ENCODE measurements at regions not wholly inside any gene's neighbourhood (a gene's known extent, or its start where the extent isn't known, plus 50 kb on each side); places are given as distances from the start of the nearest gene placed in this dataset.

DNA sequence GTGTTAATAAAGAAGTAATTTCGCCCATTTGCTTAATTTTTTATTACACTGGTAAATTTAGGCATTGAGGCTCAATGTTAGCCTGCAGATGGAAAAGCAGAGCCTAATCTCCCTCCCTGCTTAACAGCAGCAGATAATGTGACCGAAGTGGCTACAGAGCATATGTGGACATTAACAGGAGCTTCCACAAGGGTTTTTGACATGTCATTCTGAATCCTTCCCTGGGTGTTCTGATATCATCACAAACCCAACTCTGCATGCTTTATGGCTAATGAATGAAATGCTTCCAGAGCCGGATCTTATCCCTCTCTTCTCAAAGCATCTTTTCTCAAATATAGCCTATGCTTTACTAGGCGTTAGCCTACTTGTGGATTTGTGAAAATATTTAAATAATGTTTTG, 208.6 kb downstream of the CAAP1 start:
- no peak overlapping the region for H3K27ac ChIP-seq (replicated peaks; ENCODE audit: low read length)
- H2BK5ac ChIP-seq (ENCODE audit: low read length): no peak overlapping the region
- no CpG with 5 or more reads among the region's 4 CpGs for WGBS, 2 donors (ENCODE audit: extremely low coverage in 2 of 2, insufficient read length in 2 of 2, insufficient replicate concordance in 1 of 2)
- H4K8ac ChIP-seq (ENCODE audit: low read depth, low read length): no peak overlapping the region
- no peak overlapping the region for H3K4me2 ChIP-seq (ENCODE audit: insufficient read depth, low read length, poor library complexity, severe bottlenecking)
- no peak overlapping the region for H3K9ac ChIP-seq (ENCODE audit: low read depth, low read length, poor library complexity)
- no peak overlapping the region for H2BK120ac ChIP-seq (ENCODE audit: low read depth, low read length)
- no peak overlapping the region for H2AFZ ChIP-seq (ENCODE audit: low read length)
- H3K14ac ChIP-seq (ENCODE audit: low read length): no peak overlapping the region
- H3K27me3 ChIP-seq (ENCODE audit: control insufficient read depth in 3 of 3, insufficient read depth in 3 of 3, low read depth in 1 of 3, low read length in 3 of 3): no peaks in the 10 kb centered on the region
- H4K91ac ChIP-seq (ENCODE audit: low read depth, low read length, poor library complexity): no peak overlapping the region
- H3K18ac ChIP-seq (ENCODE audit: low read length): no peak overlapping the region
- H2BK12ac ChIP-seq (ENCODE audit: low read length): no peak overlapping the region
- no peaks in the 10 kb centered on the region for H3K36me3 ChIP-seq (replicated peaks in 1 of 2; ENCODE audit: control insufficient read depth in 2 of 2, insufficient read depth in 2 of 2, low read length in 2 of 2)
- no peaks in the 10 kb centered on the region for H3K9me3 ChIP-seq (replicated peaks in 1 of 2; ENCODE audit: control insufficient read depth in 2 of 2, insufficient read depth in 1 of 2, low read depth in 1 of 2, low read length in 2 of 2)
- no peak overlapping the region for H2AK5ac ChIP-seq (ENCODE audit: low read depth, low read length)
- H3K4me3 ChIP-seq (ENCODE audit: low read length in 2 of 2): no peak overlapping the region
- no peak overlapping the region for H3K23ac ChIP-seq (ENCODE audit: low read depth, low read length, poor library complexity)
- H3K4ac ChIP-seq (ENCODE audit: low read length): no peak overlapping the region
- DNase-seq (ENCODE audit: low spot score): no peak
- H2BK15ac ChIP-seq (ENCODE audit: low read length): no peak overlapping the region
- peaks cover 9 to 19% of the 10 kb centered on the region in 2 donors for H3K4me1 ChIP-seq (ENCODE audit: control insufficient read depth in 2 of 2, insufficient read depth in 1 of 2, low read depth in 1 of 2, low read length in 2 of 2)
- H3K79me1 ChIP-seq (ENCODE audit: low read depth, low read length): no peaks in the 10 kb centered on the region

DNA sequence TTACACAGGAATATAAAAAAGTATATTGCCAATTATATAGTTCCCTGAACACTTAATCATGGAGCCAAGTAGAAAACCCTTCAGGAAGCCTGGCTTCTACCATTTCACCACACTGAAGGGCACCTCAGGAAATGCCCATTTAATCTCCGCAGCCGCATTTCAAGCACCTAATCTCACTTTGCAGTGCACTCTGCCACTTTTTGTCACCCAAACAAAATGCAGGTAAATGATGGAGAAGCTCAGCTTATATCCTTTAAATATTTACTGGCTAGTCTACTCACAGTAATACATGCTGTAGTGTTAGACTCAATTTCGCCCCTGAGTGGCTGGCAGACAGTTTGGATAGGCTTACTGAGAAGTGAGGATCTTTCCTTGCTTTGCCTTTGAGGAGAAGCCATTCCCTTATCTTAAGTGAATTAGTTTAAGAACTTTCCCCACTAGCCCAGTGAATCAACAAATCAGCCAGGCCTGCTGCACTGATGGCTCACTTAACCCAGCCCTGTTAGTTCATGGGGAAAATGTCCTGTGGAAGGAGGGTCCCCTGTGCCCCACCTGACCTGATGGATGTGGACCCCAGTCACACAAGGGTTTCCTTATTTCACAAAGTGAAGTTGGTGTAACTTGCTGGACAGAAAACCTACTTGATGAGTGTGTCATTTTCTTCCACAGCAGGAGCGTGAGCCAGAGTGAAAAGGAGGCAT, 209.7 kb downstream of the CAAP1 start:
- H3K23ac ChIP-seq (ENCODE audit: low read depth, low read length, poor library complexity): no peak overlapping the region
- H3K4ac ChIP-seq (ENCODE audit: low read length): no peak overlapping the region
- no peak overlapping the region for H3K14ac ChIP-seq (ENCODE audit: low read length)
- no peak overlapping the region for H2BK120ac ChIP-seq (ENCODE audit: low read depth, low read length)
- H3K27me3 ChIP-seq (ENCODE audit: control insufficient read depth in 3 of 3, insufficient read depth in 3 of 3, low read depth in 1 of 3, low read length in 3 of 3): no peaks in the 10 kb centered on the region
- no peaks in the 10 kb centered on the region for H3K79me1 ChIP-seq (ENCODE audit: low read depth, low read length)
- H2BK12ac ChIP-seq (ENCODE audit: low read length): no peak overlapping the region
- no peak for DNase-seq (ENCODE audit: low spot score)
- no peak overlapping the region for H2BK5ac ChIP-seq (ENCODE audit: low read length)
- H4K8ac ChIP-seq (ENCODE audit: low read depth, low read length): no peak overlapping the region
- no peak overlapping the region for H2BK15ac ChIP-seq (ENCODE audit: low read length)
- H3K27ac ChIP-seq (replicated peaks; ENCODE audit: low read length): no peak overlapping the region
- H3K4me2 ChIP-seq (ENCODE audit: insufficient read depth, low read length, poor library complexity, severe bottlenecking): no peak overlapping the region
- no peaks in the 10 kb centered on the region for H3K9me3 ChIP-seq (replicated peaks in 1 of 2; ENCODE audit: control insufficient read depth in 2 of 2, insufficient read depth in 1 of 2, low read depth in 1 of 2, low read length in 2 of 2)
- no peaks in the 10 kb centered on the region for H3K36me3 ChIP-seq (replicated peaks in 1 of 2; ENCODE audit: control insufficient read depth in 2 of 2, insufficient read depth in 2 of 2, low read length in 2 of 2)
- H3K4me3 ChIP-seq (ENCODE audit: low read length in 2 of 2): no peak overlapping the region
- no peak overlapping the region for H3K9ac ChIP-seq (ENCODE audit: low read depth, low read length, poor library complexity)
- H4K91ac ChIP-seq (ENCODE audit: low read depth, low read length, poor library complexity): no peak overlapping the region
- no CpG with 5 or more reads among the region's 4 CpGs for WGBS, 2 donors (ENCODE audit: extremely low coverage in 2 of 2, insufficient read length in 2 of 2, insufficient replicate concordance in 1 of 2)
- H3K18ac ChIP-seq (ENCODE audit: low read length): no peak overlapping the region
- H3K4me1 ChIP-seq (ENCODE audit: control insufficient read depth in 2 of 2, insufficient read depth in 1 of 2, low read depth in 1 of 2, low read length in 2 of 2): peaks cover 13 to 28% of the 10 kb centered on the region in 2 donors
- H2AFZ ChIP-seq (ENCODE audit: low read length): peak overlapping the region; percentile 74
- no peak overlapping the region for H2AK5ac ChIP-seq (ENCODE audit: low read depth, low read length)

DNA sequence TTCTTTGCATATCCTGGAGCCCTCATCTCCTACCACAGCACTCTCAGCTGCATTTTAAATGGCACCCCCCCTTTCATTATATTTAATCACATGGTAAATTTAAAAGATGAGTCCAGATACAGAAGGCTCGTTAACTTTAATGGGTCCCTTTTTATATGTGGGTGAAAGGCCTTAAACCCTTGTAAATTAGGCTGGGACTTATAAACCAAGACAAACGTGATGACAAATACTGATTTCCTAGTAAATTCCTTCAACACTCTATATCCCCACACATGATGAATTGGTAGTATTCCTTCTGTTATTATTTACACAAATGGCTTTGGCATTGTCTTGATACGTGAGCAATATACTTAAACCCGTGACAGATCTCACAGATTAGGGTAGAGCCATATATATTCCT, 210.6 kb downstream of the CAAP1 start:
- Histone ChIP-seq H2BK120ac (ENCODE audit: low read depth, low read length) (no peak overlapping the region), H4K8ac (ENCODE audit: low read depth, low read length) (no peak overlapping the region), H3K9ac (ENCODE audit: low read depth, low read length, poor library complexity) (no peak overlapping the region), H3K79me1 (ENCODE audit: low read depth, low read length) (no peaks in the 10 kb centered on the region), H3K4me3 (ENCODE audit: low read length in 2 of 2) (no peak overlapping the region), H3K4ac (ENCODE audit: low read length) (no peak overlapping the region), H2BK5ac (ENCODE audit: low read length) (no peak overlapping the region), H2AFZ (ENCODE audit: low read length) (no peak overlapping the region), H2BK12ac (ENCODE audit: low read length) (no peak overlapping the region), H3K4me2 (ENCODE audit: insufficient read depth, low read length, poor library complexity, severe bottlenecking) (no peak overlapping the region), H3K23ac (ENCODE audit: low read depth, low read length, poor library complexity) (no peak overlapping the region), H3K36me3 (replicated peaks in 1 of 2; ENCODE audit: control insufficient read depth in 2 of 2, insufficient read depth in 2 of 2, low read length in 2 of 2) (no peaks in the 10 kb centered on the region), H2AK5ac (ENCODE audit: low read depth, low read length) (no peak overlapping the region), H3K18ac (ENCODE audit: low read length) (no peak overlapping the region), H3K27ac (replicated peaks; ENCODE audit: low read length) (no peak overlapping the region), H3K9me3 (replicated peaks in 1 of 2; ENCODE audit: control insufficient read depth in 2 of 2, insufficient read depth in 1 of 2, low read depth in 1 of 2, low read length in 2 of 2) (no peaks in the 10 kb centered on the region), H4K91ac (ENCODE audit: low read depth, low read length, poor library complexity) (no peak overlapping the region), H3K4me1 (ENCODE audit: control insufficient read depth in 2 of 2, insufficient read depth in 1 of 2, low read depth in 1 of 2, low read length in 2 of 2) (peaks cover 9 to 22% of the 10 kb centered on the region in 2 donors), H3K14ac (ENCODE audit: low read length) (no peak overlapping the region), H2BK15ac (ENCODE audit: low read length) (no peak overlapping the region), H3K27me3 (ENCODE audit: control insufficient read depth in 3 of 3, insufficient read depth in 3 of 3, low read depth in 1 of 3, low read length in 3 of 3) (no peaks in the 10 kb centered on the region)
- no peak for DNase-seq (ENCODE audit: low spot score)
- WGBS, 2 donors (ENCODE audit: extremely low coverage in 2 of 2, insufficient read length in 2 of 2, insufficient replicate concordance in 1 of 2): no CpG with 5 or more reads among the region's 4 CpGs

DNA sequence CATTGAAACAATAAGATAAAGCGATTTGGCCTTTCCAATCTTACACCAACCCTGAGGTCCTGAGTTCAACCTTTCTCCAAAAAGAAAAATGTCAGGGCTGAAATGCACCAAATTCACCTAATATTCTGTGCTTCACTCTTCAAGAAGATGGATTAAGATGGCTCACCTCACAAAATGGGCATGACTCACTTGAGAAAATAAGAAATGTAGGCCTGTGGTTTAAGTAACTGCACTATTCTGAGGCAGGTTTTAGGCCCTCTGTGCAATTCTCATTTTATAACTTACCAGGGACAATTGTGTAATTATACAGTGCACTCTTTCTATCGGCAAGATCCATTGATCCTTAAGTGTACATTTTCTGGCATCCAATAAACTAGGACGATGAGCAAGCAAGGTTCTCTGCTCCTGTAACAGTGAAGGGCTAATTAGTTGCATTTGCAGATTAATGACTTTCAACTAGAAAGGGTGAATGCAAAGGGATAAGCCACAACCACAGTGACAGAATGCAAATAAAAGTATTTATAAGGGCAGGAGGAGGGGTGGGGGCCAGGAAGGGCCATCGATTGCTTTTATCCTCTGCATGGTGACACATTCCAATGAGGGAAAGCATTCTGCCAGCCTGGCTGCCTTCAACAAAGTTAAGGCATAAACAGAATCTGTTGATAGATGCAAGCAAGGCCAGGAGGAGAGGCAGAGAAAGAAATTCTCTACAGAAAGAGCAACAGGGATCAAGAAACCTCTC, 214.5 kb downstream of the CAAP1 start:
- no peak overlapping the region for H4K8ac ChIP-seq (ENCODE audit: low read depth, low read length)
- no peak overlapping the region for H3K27ac ChIP-seq (replicated peaks; ENCODE audit: low read length)
- H2BK120ac ChIP-seq (ENCODE audit: low read depth, low read length): no peak overlapping the region
- H4K91ac ChIP-seq (ENCODE audit: low read depth, low read length, poor library complexity): no peak overlapping the region
- H2BK15ac ChIP-seq (ENCODE audit: low read length): no peak overlapping the region
- no peak overlapping the region for H3K4me3 ChIP-seq (ENCODE audit: low read length in 2 of 2)
- no peak overlapping the region for H3K4me2 ChIP-seq (ENCODE audit: insufficient read depth, low read length, poor library complexity, severe bottlenecking)
- H3K36me3 ChIP-seq (replicated peaks in 1 of 2; ENCODE audit: control insufficient read depth in 2 of 2, insufficient read depth in 2 of 2, low read length in 2 of 2): no peaks in the 10 kb centered on the region
- H2AK5ac ChIP-seq (ENCODE audit: low read depth, low read length): no peak overlapping the region
- no peaks in the 10 kb centered on the region for H3K9me3 ChIP-seq (replicated peaks in 1 of 2; ENCODE audit: control insufficient read depth in 2 of 2, insufficient read depth in 1 of 2, low read depth in 1 of 2, low read length in 2 of 2)
- H3K27me3 ChIP-seq (ENCODE audit: control insufficient read depth in 3 of 3, insufficient read depth in 3 of 3, low read depth in 1 of 3, low read length in 3 of 3): no peaks in the 10 kb centered on the region
- H3K18ac ChIP-seq (ENCODE audit: low read length): no peak overlapping the region
- WGBS, 2 donors (ENCODE audit: extremely low coverage in 2 of 2, insufficient read length in 2 of 2, insufficient replicate concordance in 1 of 2): no CpG with 5 or more reads among the region's 4 CpGs
- H2BK12ac ChIP-seq (ENCODE audit: low read length): no peak overlapping the region
- H2AFZ ChIP-seq (ENCODE audit: low read length): peak overlapping the region; percentile 71
- H3K4me1 ChIP-seq (ENCODE audit: control insufficient read depth in 2 of 2, insufficient read depth in 1 of 2, low read depth in 1 of 2, low read length in 2 of 2): peaks cover 4 to 10% of the 10 kb centered on the region in 2 donors
- H3K14ac ChIP-seq (ENCODE audit: low read length): no peak overlapping the region
- H3K23ac ChIP-seq (ENCODE audit: low read depth, low read length, poor library complexity): no peak overlapping the region
- no peak for DNase-seq (ENCODE audit: low spot score)
- H3K4ac ChIP-seq (ENCODE audit: low read length): no peak overlapping the region
- H2BK5ac ChIP-seq (ENCODE audit: low read length): no peak overlapping the region
- no peaks in the 10 kb centered on the region for H3K79me1 ChIP-seq (ENCODE audit: low read depth, low read length)
- H3K9ac ChIP-seq (ENCODE audit: low read depth, low read length, poor library complexity): no peak overlapping the region

Measured in neuronal stem cell (in vitro differentiated cells).